GM23248 (cell line): ENCODE measurements at regions not wholly inside any gene's neighbourhood (a gene's known extent, or its start where the extent isn't known, plus 50 kb on each side); places are given as distances from the start of the nearest gene placed in this dataset.

ENCODE experiments used
- EZH2 ChIP-seq: fragments of 200-600 bp; sonication (generic); IDR thresholded peaks from 2 replicates; pipeline ENCODE4 v1.6.1; 2018; ENCODE audit warnings: antibody characterized with exemption, mild to moderate bottlenecking; ENCODE audit not compliant: insufficient read depth, poor library complexity, severe bottlenecking
- EZH2phosphoT487 ChIP-seq: fragments of 200-600 bp; sonication (generic); IDR thresholded peaks from 2 replicates; pipeline ENCODE4 v1.6.1; 2018; ENCODE audit warnings: antibody characterized with exemption, moderate library complexity, mild to moderate bottlenecking, low read depth; ENCODE audit not compliant: insufficient read depth

GRCh38 chr5:175603987-175604739 is 53.7 kb upstream of the HRH2 start:
- TF ChIP-seq EZH2phosphoT487 (no peak), EZH2 (no peak)
